ENCODE measurements at regions not wholly inside any gene's neighbourhood (a gene's known extent, or its start where the extent isn't known, plus 50 kb on each side); places are given as distances from the start of the nearest gene placed in this dataset.

DNA sequence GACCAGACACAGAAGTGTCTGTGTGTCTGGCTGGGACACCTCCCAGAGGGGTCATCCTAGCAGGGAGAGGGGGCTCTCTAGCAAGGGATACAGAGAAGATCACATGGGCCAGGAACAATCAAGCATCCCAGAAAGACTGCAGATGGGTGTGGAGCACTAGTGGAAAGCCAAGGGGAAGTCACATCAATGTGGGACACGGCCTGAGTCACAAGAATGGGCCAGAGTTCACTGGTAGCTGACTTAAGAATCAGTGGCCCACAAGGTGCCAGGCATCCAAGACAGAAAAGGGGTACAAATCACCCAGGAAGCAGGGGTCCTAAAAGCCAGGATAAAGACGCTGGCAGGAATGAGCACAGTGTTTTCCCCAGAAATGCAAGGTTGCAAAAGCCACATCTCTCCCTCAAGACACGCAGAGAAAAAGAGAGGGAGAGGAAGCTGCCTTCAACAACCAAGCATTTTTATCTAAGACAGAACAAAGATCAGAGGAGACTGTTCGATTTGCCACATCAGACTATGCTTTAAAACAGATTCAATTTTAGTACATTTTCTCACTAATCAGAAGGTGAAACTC is 113.6 kb upstream of the DST start:
- TF ChIP-seq POLR2AphosphoS5 (IDR thresholded peaks at IDR 0.05): no peak
- TF ChIP-seq, protein P1, sequence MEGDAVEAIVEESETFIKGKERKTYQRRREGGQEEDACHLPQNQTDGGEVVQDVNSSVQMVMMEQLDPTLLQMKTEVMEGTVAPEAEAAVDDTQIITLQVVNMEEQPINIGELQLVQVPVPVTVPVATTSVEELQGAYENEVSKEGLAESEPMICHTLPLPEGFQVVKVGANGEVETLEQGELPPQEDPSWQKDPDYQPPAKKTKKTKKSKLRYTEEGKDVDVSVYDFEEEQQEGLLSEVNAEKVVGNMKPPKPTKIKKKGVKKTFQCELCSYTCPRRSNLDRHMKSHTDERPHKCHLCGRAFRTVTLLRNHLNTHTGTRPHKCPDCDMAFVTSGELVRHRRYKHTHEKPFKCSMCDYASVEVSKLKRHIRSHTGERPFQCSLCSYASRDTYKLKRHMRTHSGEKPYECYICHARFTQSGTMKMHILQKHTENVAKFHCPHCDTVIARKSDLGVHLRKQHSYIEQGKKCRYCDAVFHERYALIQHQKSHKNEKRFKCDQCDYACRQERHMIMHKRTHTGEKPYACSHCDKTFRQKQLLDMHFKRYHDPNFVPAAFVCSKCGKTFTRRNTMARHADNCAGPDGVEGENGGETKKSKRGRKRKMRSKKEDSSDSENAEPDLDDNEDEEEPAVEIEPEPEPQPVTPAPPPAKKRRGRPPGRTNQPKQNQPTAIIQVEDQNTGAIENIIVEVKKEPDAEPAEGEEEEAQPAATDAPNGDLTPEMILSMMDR (IDR thresholded peaks at IDR 0.05): no peak
